NCI-H2171 (cell line): ENCODE measurements at regions not wholly inside any gene's neighbourhood (a gene's known extent, or its start where the extent isn't known, plus 50 kb on each side); places are given as distances from the start of the nearest gene placed in this dataset.
A peak's percentile ranks its signal among the peaks of the same experiment; 100 is the strongest.

ENCODE experiments used
- DNase-seq: peaks from one replicate; lab custom pipeline; 2025; lab: John Stamatoyannopoulos, UW

DNA sequence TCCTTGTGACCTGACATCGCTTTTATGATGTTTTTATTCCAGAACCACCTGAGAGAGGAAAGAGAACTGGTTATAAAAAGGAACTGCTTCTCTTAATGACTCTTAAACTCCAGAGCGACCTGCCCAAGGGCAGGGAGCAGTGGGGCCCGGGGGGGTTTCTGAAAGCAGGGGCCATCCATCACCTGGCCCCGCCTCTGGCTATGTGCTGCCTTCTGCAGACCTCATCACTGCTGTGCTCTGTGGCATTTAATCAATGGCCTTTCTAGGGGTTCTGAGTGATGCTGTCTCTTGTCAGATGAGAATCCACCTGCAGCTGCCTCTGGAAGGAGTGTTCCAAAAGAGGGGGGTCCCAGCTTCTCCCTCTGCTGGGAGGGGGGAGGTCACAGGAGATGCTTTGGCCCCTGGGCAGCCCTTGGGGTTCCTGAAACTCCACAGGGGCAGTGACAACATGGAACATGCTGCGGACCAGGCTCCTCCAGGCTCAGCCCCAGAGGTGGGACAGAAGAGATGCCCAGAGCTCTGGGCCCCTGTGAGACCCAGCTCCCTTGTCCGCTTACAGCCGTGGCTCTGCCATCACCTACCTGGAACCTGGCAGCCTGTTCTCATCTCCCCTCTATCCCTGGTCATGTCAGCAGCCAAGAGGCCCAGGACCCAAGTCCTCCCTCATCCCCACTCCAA lies 177.1 kb upstream of the SULF2 start:
- DNase-seq: no peak

GRCh38 chr20:47960769-47961541 lies 175.7 kb upstream of the SULF2 start:
- no peak for DNase-seq

GRCh38 chr20:47960277-47960676 lies 175.0 kb upstream of the SULF2 start:
- no peak for DNase-seq

DNA sequence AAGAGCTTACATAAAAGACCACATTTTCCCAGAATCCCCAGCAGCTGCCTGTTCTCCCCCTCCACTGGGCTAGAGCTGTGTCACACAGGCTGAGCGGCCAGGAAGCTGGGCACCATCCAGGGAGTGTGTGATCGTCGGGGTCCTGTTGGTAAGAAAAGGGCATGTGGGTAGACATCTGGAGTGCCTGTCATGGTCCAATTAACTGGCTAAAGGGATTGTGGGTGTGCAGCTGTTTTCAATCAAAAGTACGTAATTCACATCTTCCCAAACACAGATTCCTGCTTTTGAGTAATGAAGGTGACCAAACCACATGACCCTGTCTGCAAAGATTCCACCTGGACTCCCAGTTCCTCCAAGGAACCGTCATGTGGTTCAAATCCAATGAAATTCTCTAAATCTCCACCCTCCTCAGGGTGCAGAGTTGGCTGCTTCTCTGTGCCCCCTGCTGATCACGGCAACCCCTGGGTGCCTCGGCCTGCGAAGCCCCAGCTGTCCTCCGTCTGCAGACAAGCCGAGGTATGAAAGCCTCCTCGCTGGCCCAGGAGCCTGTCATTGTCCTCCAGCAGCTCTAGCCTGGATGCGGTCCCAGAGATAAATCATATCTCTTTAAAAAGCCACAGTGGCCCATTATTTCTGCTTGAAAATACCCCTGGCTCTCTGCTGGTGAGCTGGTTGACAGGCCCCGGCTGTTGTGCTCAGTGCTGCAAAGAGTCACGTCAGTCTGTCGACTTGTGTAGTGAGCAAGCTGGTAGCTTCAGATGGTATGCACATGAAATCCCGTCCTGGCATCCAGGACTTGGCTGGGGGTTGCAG lies 172.9 kb upstream of the SULF2 start:
- peak; percentile 54 for DNase-seq

- DNase-seq: no peak
Observed at GRCh38 chr20:47957135-47957534, 171.9 kb upstream of the SULF2 start.

DNA sequence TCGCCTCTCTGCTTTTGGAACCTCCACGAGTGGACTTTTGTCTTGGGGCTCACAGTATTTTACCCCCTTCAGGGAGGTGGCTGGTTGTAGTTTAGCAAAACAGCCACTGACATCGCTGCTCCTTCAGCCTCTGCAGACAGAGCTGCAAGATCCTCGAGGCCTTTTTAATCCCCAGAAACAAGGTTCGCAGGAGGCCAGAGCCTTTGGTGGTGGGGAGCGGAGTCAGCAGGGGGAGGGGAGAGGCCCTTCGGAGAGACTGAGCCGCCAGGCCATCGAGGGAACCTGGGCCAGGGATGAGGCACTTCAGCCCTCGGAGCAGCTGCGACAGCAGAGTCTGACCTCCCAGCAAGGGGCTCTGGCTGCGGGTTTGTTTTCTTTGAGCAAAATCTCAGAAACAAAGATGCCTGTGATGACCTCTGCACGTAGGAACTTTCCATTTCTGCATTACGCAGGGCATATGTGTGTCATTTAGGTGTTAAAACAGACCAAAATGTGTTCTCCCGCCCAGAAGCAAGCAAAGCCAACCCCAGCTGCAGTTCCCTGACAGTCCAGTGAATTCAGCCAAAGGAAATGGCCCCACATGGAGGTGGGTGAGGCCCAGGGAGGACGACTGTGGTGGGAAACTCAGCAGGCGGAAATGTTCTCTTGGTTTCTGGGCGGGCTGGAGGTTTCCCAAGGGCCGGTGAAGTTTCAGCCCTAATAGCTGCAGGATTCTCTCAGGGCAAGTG lies 171.2 kb upstream of the SULF2 start:
- no peak for DNase-seq

- no peak for DNase-seq
Observed at GRCh38 chr20:47953471-47953870, 168.2 kb upstream of the SULF2 start.

DNA sequence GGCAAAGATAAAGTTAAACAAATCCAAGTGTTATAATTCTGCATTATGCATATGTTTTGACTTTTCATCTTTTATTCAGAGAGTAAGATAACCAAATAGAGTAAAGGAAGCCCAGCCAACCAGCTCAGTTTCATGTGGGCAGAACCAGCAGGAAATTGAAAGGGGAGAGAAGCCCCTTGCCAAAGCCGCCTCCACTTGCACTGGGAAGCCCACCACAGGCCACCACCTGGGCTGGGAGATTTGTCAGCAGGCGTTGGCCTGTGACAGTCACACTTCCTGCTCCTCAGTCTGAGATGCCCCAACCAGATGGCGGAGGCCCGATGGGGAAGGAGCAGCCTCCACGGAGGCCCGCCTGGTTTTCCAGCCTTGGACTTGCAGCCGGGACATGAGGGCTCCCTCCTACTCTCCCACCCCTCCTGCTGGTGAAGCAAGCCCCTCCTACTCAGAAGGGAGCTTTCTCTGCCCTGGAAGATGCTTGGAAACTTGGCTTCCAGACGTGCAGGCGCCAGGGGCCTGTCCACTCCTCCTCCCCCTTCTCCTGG lies 166.8 kb upstream of the SULF2 start:
- DNase-seq: no peak

- DNase-seq: no peak
Observed at GRCh38 chr20:47951521-47951971, 166.3 kb upstream of the SULF2 start.

GRCh38 chr20:47950913-47951283 lies 165.6 kb upstream of the SULF2 start:
- DNase-seq: no peak

- no peak for DNase-seq
Observed at GRCh38 chr20:47950124-47950912, 165.0 kb upstream of the SULF2 start.

GRCh38 chr20:47949230-47949629 lies 163.9 kb upstream of the SULF2 start:
- DNase-seq: no peak

DNA sequence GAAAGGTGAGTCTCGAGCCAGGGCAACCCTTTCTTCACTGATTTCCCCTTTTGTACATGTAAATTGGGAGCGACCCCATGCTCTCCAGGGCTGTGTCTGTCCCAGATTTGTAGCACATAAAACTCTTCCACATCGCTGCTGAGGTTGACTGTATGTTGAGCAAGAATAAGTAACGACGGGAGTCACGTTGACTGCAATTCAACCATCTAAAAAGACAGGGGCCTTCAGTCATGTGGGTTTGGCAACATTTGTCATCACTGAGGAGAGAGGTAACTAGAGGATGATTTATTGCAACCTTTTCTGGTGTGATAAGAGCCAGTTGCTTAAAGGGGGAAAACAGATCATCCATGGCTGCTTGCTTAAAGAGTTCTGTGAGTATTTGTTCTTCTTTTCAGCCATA lies 159.4 kb upstream of the SULF2 start:
- no peak for DNase-seq

DNA sequence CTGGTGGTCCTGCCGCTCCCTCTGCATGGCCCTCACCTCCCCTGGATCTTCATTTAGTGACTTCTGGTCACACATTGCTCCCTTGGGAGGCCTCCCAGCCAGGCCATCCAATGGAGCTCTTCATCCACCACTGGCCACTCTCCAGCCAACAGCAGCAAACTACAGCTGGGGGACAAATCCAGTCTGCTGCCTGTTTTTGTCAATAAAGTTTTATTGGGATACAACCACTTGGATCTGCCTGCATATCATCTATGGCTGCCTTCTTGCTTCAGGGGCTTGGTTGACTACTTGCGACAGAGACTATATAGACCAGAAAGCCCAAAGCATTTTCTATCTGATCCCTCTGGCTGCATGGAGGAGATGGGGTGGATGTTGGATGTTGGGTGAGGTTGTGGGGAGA lies 156.6 kb upstream of the SULF2 start:
- DNase-seq: no peak

- DNase-seq: no peak
Observed at GRCh38 chr20:47940101-47940813, 155.0 kb upstream of the SULF2 start.

- DNase-seq: no peak
Observed at GRCh38 chr20:47936612-47937011, 151.3 kb upstream of the SULF2 start.

DNA sequence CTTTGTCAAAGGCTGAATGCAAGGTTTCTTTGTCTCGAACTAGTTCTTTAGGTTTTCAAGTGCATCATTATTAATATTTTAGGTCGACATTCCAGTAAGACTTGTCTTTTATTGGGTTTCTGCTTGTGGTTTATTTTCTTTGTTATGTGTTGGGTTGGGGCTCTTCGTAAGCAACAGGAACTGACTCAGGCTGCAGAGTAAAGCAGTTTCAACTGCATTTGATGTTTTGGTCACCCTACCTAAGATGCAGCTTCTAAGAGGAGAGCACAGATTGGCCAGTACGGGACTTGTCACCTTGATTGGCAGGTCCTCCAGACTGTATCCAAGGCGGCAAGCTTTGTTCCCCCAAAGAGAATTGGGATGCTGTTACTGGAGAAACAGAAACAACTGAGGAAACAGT lies 149.5 kb upstream of the SULF2 start:
- no peak for DNase-seq

- no peak for DNase-seq
Observed at GRCh38 chr20:47931443-47931842, 146.2 kb upstream of the SULF2 start.

DNA sequence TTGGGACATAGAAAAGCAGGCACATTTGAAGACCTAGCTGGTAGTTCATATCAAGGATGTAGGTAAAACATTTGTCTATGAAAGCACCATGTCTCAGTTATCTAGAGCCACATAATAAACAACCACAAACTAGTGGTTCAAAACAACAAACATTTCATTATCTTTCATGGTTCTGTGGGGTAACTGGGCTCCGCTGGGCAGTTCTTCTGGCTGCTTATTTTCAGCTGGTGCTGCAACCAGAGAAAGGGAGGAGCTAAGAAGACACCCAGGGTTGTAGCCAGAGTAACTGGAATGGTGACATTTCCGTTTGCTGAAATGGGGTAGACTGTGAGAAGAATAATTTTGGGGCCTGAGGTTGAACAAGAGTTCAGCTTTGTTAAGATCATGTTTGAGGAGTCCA lies 145.7 kb upstream of the SULF2 start:
- no peak for DNase-seq

GRCh38 chr20:47929368-47930115 lies 144.3 kb upstream of the SULF2 start:
- DNase-seq: peak; percentile 96
